ENCODE measurements at regions not wholly inside any gene's neighbourhood (a gene's known extent, or its start where the extent isn't known, plus 50 kb on each side); places are given as distances from the start of the nearest gene placed in this dataset.

DNA sequence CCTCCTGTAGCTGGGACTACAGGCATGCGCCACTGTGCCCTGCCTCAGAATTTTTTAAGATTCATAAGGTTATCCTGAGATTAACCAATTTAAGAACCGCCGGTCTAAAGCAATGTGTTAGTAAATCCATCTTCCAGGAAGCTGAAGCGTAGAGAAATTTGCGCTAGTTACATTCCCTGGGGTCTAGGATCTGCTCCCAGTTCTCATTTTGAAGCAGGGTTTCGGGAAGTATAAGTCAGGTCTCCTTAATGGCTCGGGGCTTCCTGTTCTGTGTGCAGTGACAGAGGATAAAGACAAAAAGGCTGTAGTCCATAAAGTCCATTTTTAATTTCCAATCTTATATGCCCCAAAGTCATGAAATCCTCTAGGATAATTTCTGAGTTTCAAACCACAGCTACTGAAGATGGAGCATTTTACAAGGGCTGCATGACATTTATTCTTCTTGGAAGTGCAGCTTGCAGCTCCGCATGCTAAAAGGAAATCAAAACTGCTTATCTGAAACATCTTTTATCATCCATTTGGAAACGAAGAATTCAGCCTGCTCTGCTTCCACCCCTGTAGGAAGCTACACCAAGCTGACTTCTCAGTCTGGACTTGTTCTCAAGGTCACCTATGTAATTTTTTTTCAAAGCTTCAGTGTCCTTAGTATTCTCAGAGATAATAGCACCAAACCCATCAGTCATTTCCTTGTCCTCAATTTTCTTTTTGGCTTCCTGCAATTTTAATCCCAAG is 326.1 kb downstream of the PRL start:
- DNase-seq: no peak

DNA sequence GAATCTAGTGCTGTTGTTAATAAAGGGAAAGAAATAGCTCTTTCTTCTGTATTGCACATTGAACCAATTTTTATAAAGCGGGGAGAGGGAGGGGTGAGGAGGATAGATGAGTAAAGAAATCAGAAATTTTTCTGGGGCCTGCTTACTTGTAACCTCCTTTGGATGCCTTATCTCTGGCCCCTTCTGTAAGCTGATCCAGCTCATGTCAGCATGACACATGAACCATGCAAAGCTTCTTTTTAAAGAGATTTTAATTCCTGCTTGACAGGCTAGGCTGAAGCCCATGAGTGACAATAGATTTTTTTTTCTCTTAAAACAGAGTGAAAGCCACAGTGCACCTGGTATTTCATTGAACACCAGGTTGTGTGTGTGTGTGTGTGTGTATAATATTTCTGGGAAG is 325.3 kb downstream of the PRL start:
- no peak for DNase-seq

DNA sequence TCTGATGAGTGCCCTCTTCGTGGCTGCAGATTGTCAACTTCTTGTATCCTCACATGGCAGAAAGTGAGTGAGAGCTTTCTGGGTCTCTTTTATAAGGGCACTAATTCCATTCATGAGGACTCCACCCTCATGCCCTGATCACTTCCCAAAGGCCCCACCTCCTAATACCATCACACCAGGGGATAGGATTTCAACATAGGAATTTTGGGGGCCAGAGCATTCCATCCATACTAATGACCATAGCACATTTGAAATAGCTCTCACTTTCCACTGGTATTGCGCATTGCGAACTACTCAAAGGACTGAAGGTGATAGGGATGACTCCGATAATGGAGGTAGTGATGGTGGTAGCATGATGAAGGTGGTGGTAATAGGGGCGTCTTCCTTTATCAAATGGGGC is 324.3 kb downstream of the PRL start:
- no peak for DNase-seq

DNA sequence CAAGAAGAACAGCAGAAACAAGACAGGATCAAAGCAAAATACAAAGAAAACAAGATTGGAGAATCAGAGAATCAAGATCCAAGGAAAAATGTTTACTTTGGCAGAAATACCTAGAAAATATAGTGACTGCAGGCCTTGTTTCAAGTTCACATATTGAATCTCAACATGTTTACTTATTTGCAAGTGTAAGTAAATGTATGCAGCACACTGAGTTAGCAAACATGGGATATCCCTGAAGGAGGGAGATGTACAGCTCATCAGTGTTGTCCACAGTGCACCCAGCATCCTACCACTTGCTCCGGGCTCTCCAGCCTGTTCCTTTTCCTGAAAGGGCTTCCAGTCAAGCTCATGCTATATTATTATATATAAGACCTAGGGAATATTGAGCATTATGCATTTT is 319.5 kb downstream of the PRL start:
- DNase-seq: no peak

DNA sequence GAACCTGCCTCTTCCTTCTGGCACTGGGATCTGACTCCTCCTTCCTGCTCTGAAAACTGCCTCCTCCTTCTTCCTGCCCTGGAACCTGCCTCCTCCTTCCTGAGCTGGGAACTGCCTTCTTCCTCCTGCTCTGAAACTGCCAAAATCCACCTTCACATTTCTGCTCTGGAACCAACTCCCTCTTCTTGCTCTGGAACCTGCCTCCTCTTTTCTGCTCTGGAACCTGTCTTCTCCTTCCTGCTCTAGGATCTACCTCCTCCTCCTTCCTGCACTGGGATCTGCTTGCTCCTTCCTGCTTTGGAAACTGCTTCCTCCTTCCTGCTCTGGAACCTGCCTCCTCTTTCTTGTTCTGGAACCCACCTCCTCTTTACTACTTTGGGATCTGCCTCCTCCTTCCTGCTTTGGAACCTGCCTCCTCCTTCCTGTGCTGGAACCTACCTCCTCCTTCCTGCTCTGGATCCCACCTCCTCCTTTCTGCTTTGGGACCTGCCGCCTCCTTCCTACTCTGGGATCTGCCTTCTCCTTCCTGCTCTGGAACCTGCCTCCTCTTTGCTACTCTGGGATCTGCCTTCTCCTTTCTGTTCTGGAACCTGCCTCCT is 315.5 kb downstream of the PRL start:
- no peak for DNase-seq

DNA sequence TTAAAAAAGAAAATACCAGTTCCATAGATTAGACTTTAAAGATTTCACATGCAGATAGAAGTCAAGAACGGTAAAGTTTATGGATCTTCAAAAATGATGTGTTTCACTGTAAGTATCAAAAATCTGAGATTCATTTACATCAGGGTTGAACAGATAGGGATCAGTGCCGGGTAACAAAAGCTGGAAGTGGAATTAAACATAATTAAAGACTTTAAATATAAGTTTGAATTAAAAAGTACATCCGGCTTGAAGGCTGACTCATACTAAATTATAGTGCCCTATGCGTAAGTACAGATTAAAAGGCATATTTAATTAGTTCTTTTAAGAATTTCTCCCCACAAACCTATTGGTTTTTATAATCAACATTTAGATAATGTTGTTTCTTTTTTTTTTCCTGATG is 312.7 kb downstream of the PRL start:
- DNase-seq: no peak

DNA sequence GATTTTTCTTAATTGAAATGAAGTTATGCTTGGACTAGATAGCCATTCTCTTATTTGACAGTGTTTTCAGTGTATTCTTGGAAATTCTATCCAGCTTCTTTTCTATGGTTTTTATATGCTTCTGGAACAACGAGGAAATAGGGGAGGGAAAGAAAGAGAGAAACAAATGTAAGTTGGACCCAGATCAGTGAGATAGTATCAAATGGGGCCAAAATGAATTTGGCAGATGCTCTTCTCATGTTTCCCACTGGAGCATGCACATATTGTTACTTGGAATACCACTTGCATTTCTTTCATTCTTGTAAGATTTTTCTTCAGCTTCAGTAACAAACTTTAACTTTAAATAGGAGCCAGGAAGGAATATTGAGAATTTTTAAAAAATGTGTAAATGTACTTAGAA is 312.3 kb downstream of the PRL start:
- DNase-seq: no peak

DNA sequence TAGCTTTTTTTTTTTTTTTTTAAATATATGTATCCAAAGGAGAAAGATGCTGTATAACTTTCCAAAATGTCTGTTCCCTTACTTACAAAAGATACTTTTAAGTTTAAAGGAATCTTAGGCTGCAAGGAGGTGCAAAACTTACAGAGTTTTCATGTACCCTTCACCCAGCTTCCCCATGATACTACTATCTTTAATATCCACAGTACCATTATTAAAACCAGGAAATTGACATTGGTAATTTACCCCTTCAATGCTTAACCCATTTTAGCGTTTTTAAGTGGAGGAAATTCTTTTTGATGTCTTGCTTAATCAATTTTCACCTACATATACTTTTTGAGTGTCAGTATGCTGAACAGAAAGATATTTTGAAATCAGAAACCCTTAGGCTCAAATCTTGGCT is 310.9 kb downstream of the PRL start:
- no peak for DNase-seq

DNA sequence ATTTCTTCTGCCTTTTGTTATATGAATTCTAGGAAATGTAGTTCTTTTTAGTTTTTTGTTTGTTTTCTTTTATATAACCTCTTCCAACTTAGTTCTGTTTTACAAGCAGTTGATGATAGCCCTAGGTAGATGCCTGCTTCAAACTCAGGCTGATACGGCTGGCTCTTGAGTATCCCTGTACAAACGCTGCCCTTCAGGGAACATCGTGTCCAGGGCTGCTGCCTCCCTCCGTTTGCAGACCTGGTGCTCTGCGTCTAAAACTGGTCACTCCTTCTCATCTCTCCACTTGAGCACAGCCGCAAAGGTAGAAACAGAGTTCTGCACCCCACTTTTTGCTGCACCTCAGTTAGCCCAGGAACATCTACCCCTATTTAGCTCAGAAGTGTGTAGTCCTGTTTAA is 310.1 kb downstream of the PRL start:
- no peak for DNase-seq

DNA sequence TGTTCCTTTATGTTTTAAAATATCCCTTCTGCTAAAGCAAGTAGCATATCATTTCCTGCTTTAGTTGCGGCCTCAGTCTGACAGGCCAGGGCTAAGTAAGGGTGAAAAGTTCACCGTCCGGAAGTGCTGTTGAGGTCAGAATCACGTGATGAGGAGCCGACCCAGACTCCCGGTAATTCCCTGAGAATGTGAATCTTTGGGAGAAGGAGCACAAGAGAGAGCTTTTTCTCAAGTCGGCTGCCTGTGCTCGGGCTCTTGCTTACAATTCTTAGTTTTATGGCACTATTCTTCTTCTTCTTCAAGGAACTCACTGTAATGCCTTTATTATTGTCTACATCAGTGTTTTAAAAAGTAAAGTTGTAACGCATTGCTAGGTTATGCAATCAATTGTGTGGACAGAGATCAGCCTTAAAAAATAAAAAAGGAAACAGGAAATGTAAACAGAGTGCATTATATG is 309.3 kb downstream of the PRL start:
- DNase-seq: no peak

DNA sequence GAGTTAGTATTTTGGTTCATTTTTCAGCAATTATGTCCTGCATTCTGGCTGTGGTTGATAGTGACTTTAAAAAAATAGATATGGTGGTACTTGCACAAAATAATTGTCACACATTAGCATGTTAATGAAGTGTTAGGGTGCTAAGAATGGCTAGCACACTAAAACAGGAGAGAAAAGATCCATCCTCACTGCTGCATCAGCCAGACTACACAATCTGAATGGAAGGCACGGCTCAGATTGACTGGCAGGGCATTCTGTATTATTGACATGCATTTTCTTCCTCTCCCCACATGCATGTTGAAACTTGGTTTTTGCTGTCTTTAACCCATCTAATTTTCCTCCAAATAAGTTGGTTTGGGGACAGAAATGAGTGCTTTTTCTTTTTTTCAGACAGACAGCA is 306.3 kb downstream of the PRL start:
- no peak for DNase-seq

DNA sequence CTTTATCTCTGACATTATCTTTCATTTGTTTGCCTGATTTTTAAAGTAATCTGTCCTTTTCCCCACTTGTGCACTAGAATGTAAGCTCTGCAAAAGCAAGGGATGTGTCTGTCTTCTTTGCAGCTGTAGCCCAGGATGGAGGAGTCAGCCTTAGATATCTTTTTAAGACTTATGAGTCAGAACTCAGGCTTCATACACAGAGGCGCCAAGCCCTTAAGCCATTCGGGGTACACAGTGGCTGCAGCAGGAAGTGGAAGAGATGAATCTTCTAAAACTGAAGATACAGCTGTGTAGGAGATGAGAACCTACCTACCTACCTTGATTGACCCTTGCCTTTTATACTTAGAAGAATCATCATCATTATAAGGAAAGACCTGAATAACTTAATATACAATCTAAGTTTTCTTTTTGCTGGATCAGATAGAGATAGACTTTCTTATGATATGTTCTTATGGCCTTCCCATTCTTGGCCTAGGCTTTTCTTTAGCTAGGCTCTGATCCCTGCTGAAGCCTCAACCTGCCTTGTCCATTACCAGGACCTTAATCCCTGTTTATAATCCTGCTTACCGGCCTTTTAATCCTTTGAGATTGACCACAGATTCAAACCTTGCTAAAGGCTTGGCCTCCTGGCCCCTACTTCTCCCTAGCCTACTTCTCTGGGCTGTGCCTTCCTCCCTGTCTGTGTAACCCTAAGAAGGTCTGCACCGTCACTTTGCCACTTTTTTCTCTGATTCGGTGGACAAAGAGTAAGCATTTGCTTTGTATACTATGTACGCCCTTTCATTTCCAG is 304.5 kb downstream of the PRL start:
- DNase-seq: peak in 1 of 2 donors; percentile 2

DNA sequence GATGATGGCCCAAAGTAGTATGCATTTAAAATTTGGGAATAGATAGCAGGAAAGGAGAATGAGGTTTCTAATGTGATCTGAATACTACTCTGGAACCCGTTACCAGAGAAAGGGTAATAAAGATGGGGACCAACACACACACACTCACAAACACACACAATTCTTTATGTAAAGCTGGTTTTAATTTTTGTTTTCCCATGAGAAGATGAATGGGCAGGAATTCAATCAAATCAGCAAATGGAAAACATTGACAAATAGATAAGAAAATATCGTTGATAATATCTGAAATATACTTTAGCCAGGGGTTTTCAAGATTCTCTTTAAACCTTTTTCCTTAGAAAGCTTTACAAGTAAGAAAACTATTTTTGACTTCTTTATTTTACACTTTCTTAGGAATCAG is 303.0 kb downstream of the PRL start:
- DNase-seq: no peak

DNA sequence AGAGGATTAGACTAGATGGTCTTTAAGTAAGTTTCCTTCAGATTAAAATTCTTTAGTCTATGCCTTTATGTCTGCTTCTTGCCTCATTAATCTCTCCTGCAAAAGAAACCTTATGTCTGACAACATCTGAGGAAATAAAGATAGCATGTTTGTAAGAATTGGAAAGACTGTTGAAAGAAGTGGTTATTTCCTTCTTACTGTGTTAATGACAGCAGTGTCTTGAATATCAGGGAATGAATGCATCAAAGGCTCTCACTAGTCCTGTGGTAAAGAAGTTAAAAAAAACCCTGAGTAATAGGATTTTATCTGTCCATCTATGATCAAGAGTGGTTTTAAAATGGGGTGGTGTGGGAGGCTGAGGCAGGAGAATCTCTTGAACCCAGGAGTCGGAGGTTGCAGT is 302.0 kb downstream of the PRL start:
- DNase-seq: no peak

DNA sequence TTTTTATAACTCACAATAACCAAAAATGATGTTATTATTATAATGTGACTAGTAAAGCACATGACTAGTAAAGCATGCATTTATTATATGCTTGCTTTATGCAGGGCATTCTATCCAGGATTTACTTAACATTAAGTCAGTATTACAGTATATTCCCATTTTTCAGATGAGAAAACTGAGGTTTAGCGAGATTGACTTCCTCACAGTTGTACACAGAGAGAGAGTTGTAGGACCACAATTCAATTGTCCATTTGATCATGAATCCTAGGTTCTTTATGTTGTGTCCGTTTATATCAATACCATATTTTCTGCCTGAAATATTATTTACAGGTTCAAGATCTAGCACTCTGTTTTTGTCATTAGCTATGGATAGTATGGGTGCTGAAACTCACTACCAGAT is 301.5 kb downstream of the PRL start:
- no peak for DNase-seq

DNA sequence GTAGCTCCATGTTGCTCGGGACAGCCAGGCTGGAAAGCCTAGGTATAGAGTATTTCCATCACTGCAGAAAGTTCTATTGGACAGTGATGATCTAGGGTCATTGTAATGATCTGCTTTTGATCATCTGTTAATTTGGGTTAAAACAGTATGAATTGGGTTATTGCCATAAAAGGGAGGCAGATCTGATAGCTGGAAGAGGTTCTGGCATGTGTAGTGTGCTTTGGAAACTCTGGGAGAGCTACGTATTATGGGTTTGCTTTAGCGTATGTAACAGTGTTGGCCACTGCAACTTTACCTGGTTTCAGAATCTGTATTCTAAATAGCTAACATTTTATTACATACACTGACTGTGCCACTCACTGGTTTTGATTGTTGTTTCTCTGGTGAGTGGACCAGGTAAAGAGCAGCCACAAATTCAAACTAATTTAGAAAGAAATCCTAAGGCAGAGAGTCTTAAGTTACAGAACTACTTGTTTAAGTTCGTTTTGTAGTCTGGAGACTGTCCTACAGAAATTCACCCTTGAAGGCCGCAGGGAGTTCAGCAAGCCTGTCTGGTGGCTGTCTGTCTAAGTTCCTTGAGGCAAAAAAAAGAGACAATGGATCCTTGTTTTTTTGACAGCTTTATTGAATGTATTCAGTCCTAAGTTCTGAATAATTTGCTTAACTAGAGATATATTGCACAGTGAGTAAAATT is 300.3 kb downstream of the PRL start:
- DNase-seq: no peak

DNA sequence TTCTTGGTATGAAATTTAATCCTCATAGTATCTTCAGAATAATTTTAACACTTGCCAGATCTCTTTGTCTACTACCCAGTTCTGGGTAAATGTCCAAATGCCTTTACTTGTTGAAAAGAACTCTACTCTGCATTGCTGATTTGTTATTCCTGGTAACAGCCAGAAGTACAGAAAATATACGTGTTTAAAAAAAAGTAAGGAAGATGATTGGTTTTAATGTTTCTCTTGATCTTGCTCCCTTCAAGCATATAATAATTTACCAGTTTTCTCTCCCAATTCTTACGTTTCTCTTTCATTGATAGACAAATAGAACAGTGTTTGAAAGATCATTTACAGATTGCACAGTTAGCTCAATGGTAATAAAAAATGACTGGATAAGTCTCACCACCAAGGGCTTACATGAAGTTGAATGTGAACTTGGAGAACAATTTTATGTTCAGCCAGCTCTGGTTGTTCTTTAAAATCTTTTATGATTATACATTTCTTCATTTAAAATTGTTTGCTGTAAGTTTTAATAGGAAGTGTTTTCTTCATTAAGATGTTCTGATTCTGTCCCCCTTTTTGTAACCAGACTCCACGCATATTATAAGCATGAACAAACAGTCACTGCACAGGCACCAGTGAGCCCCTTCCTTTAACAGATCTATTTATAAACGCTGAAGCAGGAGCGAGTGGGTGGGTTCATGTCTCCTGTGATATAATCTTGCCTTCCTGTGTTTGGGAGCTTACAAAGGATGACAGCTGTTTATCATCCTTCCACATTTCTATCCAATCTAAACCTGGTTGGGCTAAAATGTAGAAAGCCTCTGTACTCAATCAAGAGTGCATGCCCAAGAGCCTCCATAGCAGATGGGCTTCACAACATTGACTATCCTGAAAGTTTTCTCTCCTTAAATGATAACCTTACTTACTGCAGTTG is 299.5 kb downstream of the PRL start:
- no peak for DNase-seq

DNA sequence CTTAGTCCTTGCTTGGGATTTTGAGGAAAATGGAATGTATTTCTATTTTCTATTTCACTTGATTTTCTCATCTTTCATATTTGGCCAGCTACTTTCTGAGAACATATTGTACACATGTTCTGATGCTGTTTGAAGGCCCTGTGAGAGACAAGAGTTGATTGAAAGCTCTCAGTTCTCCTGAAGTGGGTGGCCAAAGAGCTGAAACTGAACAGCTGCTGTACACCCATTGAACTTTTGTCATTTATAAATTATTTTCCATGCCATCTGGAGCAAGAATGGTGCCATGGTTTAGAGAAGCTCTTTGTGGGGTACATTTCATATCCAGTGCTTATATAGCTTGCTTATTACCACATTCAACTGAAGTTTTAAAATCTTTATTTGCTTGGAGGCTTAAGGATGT is 298.3 kb downstream of the PRL start:
- DNase-seq: no peak

DNA sequence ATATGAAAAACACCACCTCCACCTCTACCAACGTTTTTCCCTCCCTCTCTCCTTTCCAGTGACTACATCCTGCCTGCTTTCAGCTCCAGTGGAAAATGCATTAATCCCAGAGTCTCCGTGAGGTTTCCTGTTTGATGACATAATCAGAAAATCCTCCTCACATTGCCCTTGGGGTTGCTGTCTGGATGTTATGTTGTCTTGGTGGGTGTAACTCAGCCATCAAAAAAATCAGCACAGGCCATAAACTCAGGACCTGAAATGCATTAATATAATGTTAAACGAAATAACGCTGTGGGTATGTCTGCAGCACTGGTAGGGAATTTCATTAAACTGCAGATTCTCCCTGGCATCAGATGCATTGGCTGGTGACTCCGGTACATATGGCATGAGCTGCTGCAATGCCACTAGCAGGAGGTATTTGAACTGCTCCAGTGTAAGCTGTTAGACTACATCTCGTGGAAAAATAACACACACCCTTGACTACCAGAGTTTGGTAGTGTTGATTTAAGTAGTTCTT is 297.8 kb downstream of the PRL start:
- DNase-seq: no peak

DNA sequence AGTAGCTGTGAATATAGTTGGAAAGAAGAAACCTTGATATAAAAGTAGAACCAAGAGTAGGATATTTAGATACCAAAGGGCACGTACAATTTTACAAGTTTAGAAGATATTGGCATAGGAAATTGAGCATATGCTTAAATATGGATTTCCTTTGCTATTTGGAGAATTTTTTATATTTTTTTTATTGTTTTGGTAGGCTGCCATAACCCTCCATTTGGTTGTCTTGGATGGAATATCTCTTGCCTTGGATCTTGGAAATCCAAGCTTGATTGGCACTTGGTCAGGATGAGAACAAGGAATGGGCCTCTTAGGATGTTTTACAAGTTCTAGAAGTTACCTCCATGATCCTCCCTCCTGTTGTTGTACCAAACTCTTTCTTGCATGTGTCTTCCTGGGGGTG is 297.1 kb downstream of the PRL start:
- DNase-seq: no peak

DNA sequence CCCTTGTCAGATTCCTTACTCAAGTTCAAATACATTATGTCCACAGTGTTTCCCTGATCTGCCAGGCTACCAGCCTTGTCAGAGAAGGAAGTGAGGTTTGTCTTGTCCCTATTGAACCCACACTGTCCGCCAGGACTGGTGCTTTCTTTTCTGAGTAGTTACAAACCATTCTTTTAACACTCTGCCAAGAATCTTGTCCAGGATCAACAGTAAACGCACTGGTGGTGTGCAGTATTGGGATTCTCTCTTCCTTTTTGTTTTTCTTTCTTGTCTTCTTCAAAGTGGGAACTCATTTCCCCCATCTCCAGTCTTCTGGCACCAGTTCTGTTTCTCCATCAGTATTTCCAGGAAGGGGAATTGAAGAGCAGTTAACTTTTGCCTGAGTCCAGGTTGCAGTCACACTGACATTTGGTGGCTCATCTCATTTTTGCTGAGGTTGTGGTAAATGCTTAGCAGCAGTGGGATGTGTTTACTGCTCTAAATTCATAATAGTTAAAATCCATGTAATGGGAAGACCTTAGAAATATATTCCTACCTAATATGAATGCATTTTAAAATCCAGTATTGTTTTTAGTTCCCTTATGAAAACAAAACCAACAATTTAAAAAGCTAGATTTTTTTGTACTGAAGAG is 295.3 kb downstream of the PRL start:
- no peak for DNase-seq

DNA sequence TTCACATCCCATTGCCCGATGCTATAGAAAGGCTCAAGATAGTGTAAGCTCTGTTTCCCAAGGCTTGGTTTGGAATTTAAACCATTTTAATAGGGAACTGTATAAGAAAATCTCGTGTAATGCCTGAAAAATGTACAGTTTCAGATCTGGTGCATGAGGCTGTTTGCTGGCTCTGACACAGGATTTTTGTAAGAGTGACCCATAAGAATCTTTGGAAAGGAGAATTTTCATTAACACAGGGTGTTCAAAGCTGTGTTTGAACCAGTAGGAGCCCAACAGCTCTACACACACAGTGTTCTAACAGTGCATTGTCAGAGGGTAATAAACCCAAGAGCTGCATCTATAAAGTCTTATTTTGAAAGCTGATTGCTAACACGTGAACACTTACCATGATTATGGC is 293.5 kb downstream of the PRL start:
- DNase-seq: no peak

Measured in stimulated activated CD4-positive, alpha-beta T cell treated with anti-CD3 and anti-CD28 coated beads, Interleukin-2, amount 100 ng/mL, for 48 hours (primary cell).